Natural killer cell (primary cell): ENCODE measurements at regions not wholly inside any gene's neighbourhood (a gene's known extent, or its start where the extent isn't known, plus 50 kb on each side); places are given as distances from the start of the nearest gene placed in this dataset.

ENCODE experiments used
- ATAC-seq, 3 donors: fragments of 150-1000 bp in 2 of 3; fragments of 200-7000 bp in 1 of 3; cut with Tn5 transposase; 1 replicate in 1 of 3; 2 replicates in 2 of 3; pipeline ENCODE4 v1.10.0; 2021; ENCODE audit warnings: mild to moderate bottlenecking in 2 of 3, moderate library complexity in 2 of 3
- DNase-seq, 2 donors: peaks; one replicate each; pipeline versions ENCODE4 v3.0.0 to v3.0.0-alpha.2; 2013 to 2021; ENCODE audit warnings: mixed read lengths in 1 of 2
- H3K27ac ChIP-seq: one replicate; pipeline ENCODE4 v1.5.1; 2013; ENCODE audit warnings: mild to moderate bottlenecking, low read length
- H3K27me3 ChIP-seq: one replicate; pipeline ENCODE4 v1.6.1; 2013; ENCODE audit warnings: low read length; ENCODE audit not compliant: control insufficient read depth, insufficient read depth
- H3K36me3 ChIP-seq: one replicate; pipeline ENCODE4 v1.6.1; 2013; ENCODE audit warnings: low read length; ENCODE audit not compliant: control insufficient read depth, insufficient read depth
- H3K4me1 ChIP-seq: one replicate; pipeline ENCODE4 v1.6.1; 2013; ENCODE audit warnings: low read length; ENCODE audit not compliant: control insufficient read depth, insufficient read depth
- H3K4me3 ChIP-seq: one replicate; pipeline ENCODE4 v1.5.1; 2013; ENCODE audit warnings: low read length
- H3K9me3 ChIP-seq: one replicate; pipeline ENCODE4 v1.6.1; 2013; ENCODE audit warnings: low read length; ENCODE audit not compliant: control insufficient read depth, insufficient read depth
- H3K27ac Mint-ChIP-seq, 2 donors: one replicate each; pipeline ENCODE4 v1.8.0; 2022; ENCODE audit warnings: mild to moderate bottlenecking in 2 of 2, mixed read lengths in 2 of 2, moderate library complexity in 1 of 2
- H3K27me3 Mint-ChIP-seq, 2 donors: one replicate each; pipeline ENCODE4 v1.8.0; 2022; ENCODE audit warnings: low read depth in 2 of 2, mixed read lengths in 2 of 2
- H3K36me3 Mint-ChIP-seq: one replicate; pipeline ENCODE4 v1.8.0; 2022; ENCODE audit warnings: mixed read lengths
- H3K4me1 Mint-ChIP-seq, 2 donors: one replicate each; pipeline ENCODE4 v1.8.0; 2022; ENCODE audit warnings: mixed read lengths in 2 of 2
- H3K4me3 Mint-ChIP-seq: one replicate; pipeline ENCODE4 v1.8.0; 2022; ENCODE audit warnings: mild to moderate bottlenecking, moderate library complexity, mixed read lengths
- H3K9me3 Mint-ChIP-seq, 2 donors: one replicate each; pipeline ENCODE4 v1.8.0; 2022; ENCODE audit warnings: mixed read lengths in 2 of 2
- CTCF ChIP-seq: fragments of 200-600 bp; IDR thresholded peaks from one replicate; pipeline ENCODE4 v1.8.0; 2022; ENCODE audit warnings: antibody characterized with exemption
- WGBS: methylation state at CpG from one replicate; pipeline ENCODE4 v1.1.7; 2013; ENCODE audit warnings: missing lambda C conversion rate; ENCODE audit not compliant: insufficient coverage; 5-methylcytosine and 5-hydroxymethylcytosine counted together
- intact Hi-C: fragments of 100-400 bp; cut with micrococcal nuclease; formaldehyde crosslinking; loops from one replicate; pipeline ENCODE4 v1.14.2; 2022

- 55% methylated on average over 5 of the region's 5 CpGs for WGBS
- no peak overlapping the region for H3K4me3 Mint-ChIP-seq
- H3K27ac Mint-ChIP-seq = no peak overlapping the region
These were observed 63.3 kb downstream of the NOG start for GRCh38 chr17:56656701-56657327.

GRCh38 chr17:56658648-56659047 lies 65.1 kb downstream of the NOG start:
- H3K27ac ChIP-seq = no peak overlapping the region
- no peak for TF ChIP-seq CTCF
- Mint-ChIP-seq H3K27ac (no peak overlapping the region), H3K4me3 (no peak overlapping the region), H3K9me3 (no peaks in the 10 kb centered on the region), H3K4me1 (no peaks in the 10 kb centered on the region), H3K36me3 (no peaks in the 10 kb centered on the region), H3K27me3 (peaks cover 30 to 92% of the 10 kb centered on the region in 2 donors)
- H3K4me1 ChIP-seq = no peaks in the 10 kb centered on the region
- peaks cover 2% of the 10 kb centered on the region for H3K27me3 ChIP-seq
- intact Hi-C loops = no loop called here
- H3K4me3 ChIP-seq = no peak overlapping the region
- WGBS = 91% methylated on average over 5 of the region's 5 CpGs
- H3K9me3 ChIP-seq = no peaks in the 10 kb centered on the region
- H3K36me3 ChIP-seq = no peaks in the 10 kb centered on the region
- ATAC-seq (no peak), DNase-seq (no peak)

More at GRCh38 chr17:56656701-56657327, 63.3 kb downstream of the NOG start:
- Mint-ChIP-seq H3K36me3 (no peaks in the 10 kb centered on the region), H3K9me3 (no peaks in the 10 kb centered on the region), H3K27me3 (peaks cover 26 to 93% of the 10 kb centered on the region in 2 donors), H3K4me1 (no peaks in the 10 kb centered on the region)
- TF ChIP-seq CTCF = no peak
- no peak for DNase-seq
- Histone ChIP-seq H3K9me3 (no peaks in the 10 kb centered on the region), H3K27me3 (peaks cover 2% of the 10 kb centered on the region), H3K27ac (no peak overlapping the region), H3K4me1 (no peaks in the 10 kb centered on the region), H3K4me3 (no peak overlapping the region), H3K36me3 (no peaks in the 10 kb centered on the region)
- no peak for ATAC-seq
- intact Hi-C loops = no loop called here

DNA sequence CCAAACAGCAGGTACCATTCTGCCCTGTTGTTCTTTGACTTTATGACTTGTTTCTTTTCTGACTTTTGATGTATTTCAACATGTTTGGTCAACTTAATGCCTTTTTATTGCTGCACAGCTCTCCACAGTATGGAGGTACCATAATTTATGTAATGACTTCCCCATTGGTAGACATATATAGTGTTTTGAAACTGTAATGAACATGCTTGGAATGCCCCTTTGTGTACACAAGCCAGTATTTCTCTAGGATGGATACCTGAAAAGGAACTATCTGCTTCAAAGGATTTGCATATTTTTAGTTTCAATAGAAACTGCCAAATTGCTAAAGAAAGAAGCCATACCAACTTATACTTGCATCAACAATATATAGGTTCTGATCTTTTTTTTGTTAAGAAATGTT lies 66.1 kb downstream of the NOG start:
- intact Hi-C loops = no loop called here
- Histone ChIP-seq H3K4me3 (no peak overlapping the region), H3K27me3 (peaks cover 2% of the 10 kb centered on the region), H3K4me1 (no peaks in the 10 kb centered on the region), H3K27ac (no peak overlapping the region), H3K36me3 (no peaks in the 10 kb centered on the region), H3K9me3 (no peaks in the 10 kb centered on the region)
- Mint-ChIP-seq H3K27me3 (peaks cover 25 to 92% of the 10 kb centered on the region in 2 donors), H3K9me3 (no peaks in the 10 kb centered on the region), H3K27ac (no peak overlapping the region), H3K36me3 (no peaks in the 10 kb centered on the region), H3K4me3 (no peak overlapping the region), H3K4me1 (no peaks in the 10 kb centered on the region)
- no peak for TF ChIP-seq CTCF
- DNase-seq = no peak
- no peak for ATAC-seq

- Histone ChIP-seq H3K36me3 (no peaks in the 10 kb centered on the region), H3K27ac (no peak overlapping the region), H3K27me3 (peaks cover 2% of the 10 kb centered on the region), H3K4me3 (no peak overlapping the region), H3K4me1 (no peaks in the 10 kb centered on the region), H3K9me3 (no peaks in the 10 kb centered on the region)
- TF ChIP-seq CTCF = no peak
- Mint-ChIP-seq H3K27me3 (peaks cover 25 to 90% of the 10 kb centered on the region in 2 donors), H3K4me3 (no peak overlapping the region), H3K27ac (no peak overlapping the region), H3K9me3 (no peaks in the 10 kb centered on the region), H3K36me3 (no peaks in the 10 kb centered on the region), H3K4me1 (no peaks in the 10 kb centered on the region)
- intact Hi-C loops = no loop called here
- 95% methylated on average over 5 of the region's 5 CpGs for WGBS
- DNase-seq (no peak), ATAC-seq (no peak)
These were observed 68.4 kb downstream of the NOG start for GRCh38 chr17:56661906-56662305.
